GM06990 (cell line): ENCODE measurements at regions not wholly inside any gene's neighbourhood (a gene's known extent, or its start where the extent isn't known, plus 50 kb on each side); places are given as distances from the start of the nearest gene placed in this dataset.

Experiments
- DNase-seq: peaks from one replicate; pipeline ENCODE4 v3.0.0-alpha.2; 2011; ENCODE audit not compliant: insufficient read length; ENCODE audit errors: extremely low read depth
- H3K27me3 ChIP-seq: replicated peaks from 2 replicates; pipeline ENCODE4 v1.6.0; 2011; ENCODE audit warnings: low read length; ENCODE audit not compliant: control insufficient read depth, insufficient read depth
- H3K36me3 ChIP-seq: 2 replicates; pipeline ENCODE4 v1.5.1; 2011; ENCODE audit warnings: low read length; ENCODE audit not compliant: control insufficient read depth, insufficient read depth
- H3K4me3 ChIP-seq: replicated peaks from 2 replicates; pipeline ENCODE4 v1.5.1; 2011; ENCODE audit warnings: low read depth, mild to moderate bottlenecking, control low read depth, low read length
- CTCF ChIP-seq: IDR thresholded peaks from 2 replicates; pipeline ENCODE4 v1.5.1; 2011; ENCODE audit warnings: low read length, control low read depth, mild to moderate bottlenecking, inconsistent platforms; ENCODE audit not compliant: insufficient read depth, poor library complexity, severe bottlenecking

GRCh38 chr9:89663614-89663970, 58.8 kb downstream of the GADD45G start:
- Histone ChIP-seq H3K27me3 (peaks cover 1% of the 10 kb centered on the region; the same call in 1 of the 2 replicates), H3K36me3 (no peaks in the 10 kb centered on the region), H3K4me3 (no peak overlapping the region)
- no peak for DNase-seq
- no peak for TF ChIP-seq CTCF

- Histone ChIP-seq H3K4me3 (no peak overlapping the region), H3K36me3 (no peaks in the 10 kb centered on the region)
- DNase-seq, result no peak
Observed at GRCh38 chr9:89664010-89664409, 59.2 kb downstream of the GADD45G start.

GRCh38 chr9:89664896-89665329, 60.1 kb downstream of the GADD45G start:
- Histone ChIP-seq H3K27me3 (peaks cover 1% of the 10 kb centered on the region; the same call in 1 of the 2 replicates), H3K36me3 (no peaks in the 10 kb centered on the region), H3K4me3 (no peak overlapping the region)
- TF ChIP-seq CTCF, result no peak
- no peak for DNase-seq

More at GRCh38 chr9:89664010-89664409, 59.2 kb downstream of the GADD45G start:
- no peak for TF ChIP-seq CTCF
- H3K27me3 ChIP-seq, result peaks cover 1% of the 10 kb centered on the region; the same call in 1 of the 2 replicates

GRCh38 chr9:89666364-89666763, 61.6 kb downstream of the GADD45G start:
- no peak for DNase-seq
- TF ChIP-seq CTCF, result no peak
- H3K36me3 ChIP-seq, result no peaks in the 10 kb centered on the region
- H3K4me3 ChIP-seq, result no peak overlapping the region
- peaks cover 1% of the 10 kb centered on the region; the same call in 1 of the 2 replicates for H3K27me3 ChIP-seq

- no peak for TF ChIP-seq CTCF
- DNase-seq, result no peak
- Histone ChIP-seq H3K27me3 (no peaks in the 10 kb centered on the region; the same call in 1 of the 2 replicates), H3K36me3 (no peaks in the 10 kb centered on the region), H3K4me3 (no peak overlapping the region)
Observed at GRCh38 chr9:89666950-89667349, 62.1 kb downstream of the GADD45G start.

GRCh38 chr9:89667726-89668125, 62.9 kb downstream of the GADD45G start:
- TF ChIP-seq CTCF, result no peak
- Histone ChIP-seq H3K4me3 (no peak overlapping the region), H3K36me3 (no peaks in the 10 kb centered on the region), H3K27me3 (no peaks in the 10 kb centered on the region; the same call in 1 of the 2 replicates)
- DNase-seq, result no peak
